GM23338 (cell line): ENCODE measurements at regions not wholly inside any gene's neighbourhood (a gene's known extent, or its start where the extent isn't known, plus 50 kb on each side); places are given as distances from the start of the nearest gene placed in this dataset.

Experiments used
- ATAC-seq: fragments of 200-7000 bp; cut with Tn5 transposase; 3 replicates; pipeline ENCODE4 v1.9.1; 2020
- DNase-seq: peaks from one replicate; pipeline ENCODE4 v3.0.0-alpha.2; 2015; ENCODE audit warnings: low spot score
- H2AFZ ChIP-seq: fragments of 200-600 bp; sonication (generic); 2 replicates; pipeline ENCODE4 v1.8.0; 2016; ENCODE audit warnings: antibody characterized with exemption, mild to moderate bottlenecking, moderate library complexity
- H3F3A ChIP-seq: fragments of 200-600 bp; sonication (generic); replicated peaks from 2 replicates; pipeline ENCODE4 v1.8.0; 2017; ENCODE audit warnings: antibody characterized with exemption, mixed run types, low read depth
- H3K27ac ChIP-seq: fragments of 200-600 bp; sonication (generic); 2 replicates; pipeline ENCODE4 v1.6.1; 2016; ENCODE audit warnings: low read depth
- H3K27me3 ChIP-seq: fragments of 200-600 bp; sonication (generic); 2 replicates; pipeline ENCODE4 v1.8.0; 2016; ENCODE audit warnings: mild to moderate bottlenecking, mixed run types, moderate library complexity; ENCODE audit not compliant: insufficient read depth
- H3K36me3 ChIP-seq: fragments of 200-600 bp; sonication (generic); 2 replicates; pipeline ENCODE4 v1.8.0; 2016; ENCODE audit warnings: mild to moderate bottlenecking; ENCODE audit not compliant: insufficient read depth
- H3K4me1 ChIP-seq: fragments of 200-600 bp; sonication (generic); 2 replicates; pipeline ENCODE4 v1.8.0; 2016; ENCODE audit warnings: mild to moderate bottlenecking, moderate library complexity; ENCODE audit not compliant: insufficient read depth
- H3K4me2 ChIP-seq: fragments of 200-600 bp; sonication (generic); 2 replicates; pipeline ENCODE4 v1.7.1; 2017; ENCODE audit warnings: mixed run types
- H3K4me3 ChIP-seq: fragments of 200-600 bp; sonication (generic); 2 replicates; pipeline ENCODE4 v1.6.1; 2016; ENCODE audit warnings: mixed run types
- H3K79me2 ChIP-seq: fragments of 200-600 bp; sonication (generic); replicated peaks from 2 replicates; pipeline ENCODE4 v1.8.0; 2017; ENCODE audit warnings: mild to moderate bottlenecking; ENCODE audit not compliant: insufficient read depth
- H3K9me2 ChIP-seq: fragments of 200-600 bp; sonication (generic); 2 replicates; pipeline ENCODE4 v1.8.0; 2017; ENCODE audit not compliant: insufficient read depth
- H4K20me1 ChIP-seq: fragments of 200-600 bp; sonication (generic); replicated peaks from 2 replicates; pipeline ENCODE4 v1.8.0; 2017; ENCODE audit warnings: mild to moderate bottlenecking; ENCODE audit not compliant: insufficient read depth
- H3K27ac Mint-ChIP-seq: 2 replicates; pipeline ENCODE4 v1.8.0; 2020; ENCODE audit warnings: inconsistent platforms, mild to moderate bottlenecking, moderate library complexity, mixed read lengths
- H3K27me3 Mint-ChIP-seq: 3 replicates; pipeline ENCODE4 v1.8.0; 2022; ENCODE audit warnings: low read depth, mild to moderate bottlenecking, moderate library complexity, mixed read lengths, inconsistent platforms; ENCODE audit not compliant: insufficient read depth, poor library complexity
- H3K36me3 Mint-ChIP-seq: 3 replicates; pipeline ENCODE4 v1.8.0; 2021; ENCODE audit warnings: low read depth, mild to moderate bottlenecking, inconsistent platforms, moderate library complexity, mixed read lengths
- H3K4me1 Mint-ChIP-seq: 3 replicates; pipeline ENCODE4 v1.8.0; 2020; ENCODE audit warnings: mild to moderate bottlenecking, inconsistent platforms, mixed read lengths
- H3K4me3 Mint-ChIP-seq: 3 replicates; pipeline ENCODE4 v1.8.0; 2021; ENCODE audit warnings: moderate library complexity, mild to moderate bottlenecking, inconsistent platforms, mixed read lengths
- H3K9me3 Mint-ChIP-seq: 3 replicates; pipeline ENCODE4 v1.8.0; 2020; ENCODE audit warnings: moderate library complexity, mild to moderate bottlenecking, inconsistent platforms, mixed read lengths
- CREB1 ChIP-seq: fragments of 250-450 bp; sonication (Bioruptor Pico); IDR thresholded peaks from 2 replicates; pipeline ENCODE4 v1.5.0; 2020; ENCODE audit warnings: low read depth, mild to moderate bottlenecking, moderate library complexity
- EZH2 ChIP-seq: fragments of 200-600 bp; sonication (generic); IDR thresholded peaks from one replicate; pipeline ENCODE4 v1.8.0; 2017; ENCODE audit warnings: antibody characterized with exemption, mild to moderate bottlenecking, low read depth; ENCODE audit not compliant: unreplicated experiment
- EZH2phosphoT487 ChIP-seq: fragments of 200-600 bp; sonication (generic); IDR thresholded peaks from one replicate; pipeline ENCODE4 v1.8.1; 2018; ENCODE audit warnings: antibody characterized with exemption; ENCODE audit not compliant: unreplicated experiment
- JUNB ChIP-seq: IDR thresholded peaks from one replicate; pipeline ENCODE4 v1.6.1; 2016; ENCODE audit warnings: antibody characterized with exemption; ENCODE audit not compliant: unreplicated experiment
- NANOG ChIP-seq: IDR thresholded peaks from 2 replicates; pipeline ENCODE4 v1.6.1; 2016; ENCODE audit warnings: antibody characterized with exemption, borderline replicate concordance
- POLR2AphosphoS5 ChIP-seq: IDR thresholded peaks from 2 replicates; pipeline ENCODE4 v1.6.1; 2016; ENCODE audit warnings: antibody characterized with exemption, low read depth
- ZNF114 ChIP-seq: fragments of 250-450 bp; sonication (Bioruptor Pico); IDR thresholded peaks from 2 replicates; pipeline ENCODE4 v1.5.0; 2020; ENCODE audit warnings: mild to moderate bottlenecking, moderate library complexity
- ZNF331 ChIP-seq: fragments of 250-450 bp; sonication (Bioruptor Pico); IDR thresholded peaks from 2 replicates; pipeline ENCODE4 v1.5.0; 2020; ENCODE audit warnings: low read depth, mild to moderate bottlenecking, moderate library complexity
- TF ChIP-seq, protein P1 (sequence below): IDR thresholded peaks from 2 replicates; pipeline ENCODE4 v1.6.1; 2016; ENCODE audit warnings: antibody characterized with exemption
- TF ChIP-seq, protein P2 (sequence below): fragments of 250-450 bp; sonication (Bioruptor Pico); IDR thresholded peaks from 2 replicates; pipeline ENCODE4 v1.5.0; 2020; ENCODE audit warnings: mild to moderate bottlenecking, moderate library complexity
- TF ChIP-seq, protein P3 (sequence below): IDR thresholded peaks from one replicate; pipeline ENCODE4 v1.6.1; 2018; ENCODE audit warnings: antibody characterized with exemption; ENCODE audit not compliant: unreplicated experiment

DNA sequence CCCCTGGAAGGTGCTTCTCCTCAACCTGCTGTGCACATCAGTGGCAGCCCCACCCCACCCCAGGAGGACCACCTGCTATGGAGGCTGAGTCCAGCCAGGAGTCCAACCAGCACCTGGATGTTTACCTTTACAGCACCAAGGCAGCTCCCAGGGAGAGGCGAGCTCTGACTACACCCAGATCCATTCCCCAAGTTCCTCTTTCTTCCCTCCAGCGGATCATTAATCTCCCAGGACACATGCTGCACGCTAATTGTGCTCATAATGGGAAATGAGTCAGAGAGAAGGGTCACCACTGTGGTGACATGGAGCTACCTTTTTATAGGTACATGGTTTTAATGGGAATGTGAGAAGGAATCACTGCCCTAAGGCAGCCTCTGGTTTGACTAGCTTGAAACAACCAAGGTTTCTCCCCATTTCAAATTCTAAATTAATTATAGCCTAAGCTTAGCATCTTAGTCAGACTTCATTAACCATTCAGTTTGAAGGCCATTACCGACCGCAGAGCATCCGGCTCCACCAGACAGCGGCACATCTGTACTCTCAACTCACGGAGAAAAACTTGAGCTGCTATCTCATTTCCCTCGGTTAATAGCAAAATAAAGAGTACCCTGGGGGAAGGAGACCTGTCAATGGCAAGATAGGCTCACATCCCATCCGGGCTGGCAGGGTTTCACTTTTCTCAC is 173.1 kb upstream of the GALNT2 start:
- Mint-ChIP-seq H3K4me3 (no peak overlapping the region), H3K27ac (no peak overlapping the region), H3K27me3 (peaks cover 3% of the 10 kb centered on the region), H3K36me3 (no peaks in the 10 kb centered on the region), H3K4me1 (peaks cover 3% of the 10 kb centered on the region; the same call in 1 of the 3 replicates), H3K9me3 (no peaks in the 10 kb centered on the region)
- no peak overlapping the region for H2AFZ ChIP-seq
- no peaks in the 10 kb centered on the region for H3F3A ChIP-seq
- no peaks in the 10 kb centered on the region for H3K79me2 ChIP-seq
- no peak for TF ChIP-seq EZH2
- no peak for TF ChIP-seq POLR2AphosphoS5
- no peak for TF ChIP-seq EZH2phosphoT487
- no peak for TF ChIP-seq ZNF331
- no peak for TF ChIP-seq CREB1
- TF ChIP-seq, protein P1, sequence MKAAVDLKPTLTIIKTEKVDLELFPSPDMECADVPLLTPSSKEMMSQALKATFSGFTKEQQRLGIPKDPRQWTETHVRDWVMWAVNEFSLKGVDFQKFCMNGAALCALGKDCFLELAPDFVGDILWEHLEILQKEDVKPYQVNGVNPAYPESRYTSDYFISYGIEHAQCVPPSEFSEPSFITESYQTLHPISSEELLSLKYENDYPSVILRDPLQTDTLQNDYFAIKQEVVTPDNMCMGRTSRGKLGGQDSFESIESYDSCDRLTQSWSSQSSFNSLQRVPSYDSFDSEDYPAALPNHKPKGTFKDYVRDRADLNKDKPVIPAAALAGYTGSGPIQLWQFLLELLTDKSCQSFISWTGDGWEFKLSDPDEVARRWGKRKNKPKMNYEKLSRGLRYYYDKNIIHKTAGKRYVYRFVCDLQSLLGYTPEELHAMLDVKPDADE, result no peak
- no peak for TF ChIP-seq NANOG
- no peak for DNase-seq
- H3K9me2 ChIP-seq, result no peaks in the 10 kb centered on the region
- no peak overlapping the region for H3K4me3 ChIP-seq
- H3K4me2 ChIP-seq, result no peak overlapping the region
- peaks cover 5% of the 10 kb centered on the region; the same call in 1 of the 2 replicates for H3K27me3 ChIP-seq
- H3K36me3 ChIP-seq, result no peaks in the 10 kb centered on the region
- no peaks in the 10 kb centered on the region for H3K4me1 ChIP-seq
- H4K20me1 ChIP-seq, result no peaks in the 10 kb centered on the region
- ATAC-seq, result no peak
- H3K27ac ChIP-seq, result no peak overlapping the region

DNA sequence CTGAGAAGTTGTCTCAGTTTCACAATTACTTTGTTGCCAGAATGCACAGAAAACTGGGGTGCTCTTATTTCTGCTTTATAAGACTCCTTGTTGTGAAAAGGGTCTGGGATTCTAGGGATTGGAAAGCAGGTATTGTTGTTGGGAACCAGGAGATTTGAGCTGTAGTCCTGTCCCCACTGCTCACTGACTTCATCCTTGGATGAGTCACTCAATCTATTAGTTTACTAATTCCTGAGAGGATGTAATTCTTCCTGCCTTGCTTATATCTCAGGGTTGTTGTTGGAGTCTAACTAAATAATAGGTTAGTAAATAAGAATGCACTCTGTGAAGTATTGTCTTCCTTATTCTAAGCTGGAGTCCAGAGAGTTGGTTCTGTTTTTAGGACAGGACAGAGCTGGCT is 172.5 kb upstream of the GALNT2 start:
- no peaks in the 10 kb centered on the region for H3K9me3 Mint-ChIP-seq
- no peak overlapping the region for H3K27ac ChIP-seq
- TF ChIP-seq ZNF114 (CRISPR knock-in tag) (no peak), EZH2 (no peak), JUNB (no peak), CREB1 (no peak)
- TF ChIP-seq, protein P2, sequence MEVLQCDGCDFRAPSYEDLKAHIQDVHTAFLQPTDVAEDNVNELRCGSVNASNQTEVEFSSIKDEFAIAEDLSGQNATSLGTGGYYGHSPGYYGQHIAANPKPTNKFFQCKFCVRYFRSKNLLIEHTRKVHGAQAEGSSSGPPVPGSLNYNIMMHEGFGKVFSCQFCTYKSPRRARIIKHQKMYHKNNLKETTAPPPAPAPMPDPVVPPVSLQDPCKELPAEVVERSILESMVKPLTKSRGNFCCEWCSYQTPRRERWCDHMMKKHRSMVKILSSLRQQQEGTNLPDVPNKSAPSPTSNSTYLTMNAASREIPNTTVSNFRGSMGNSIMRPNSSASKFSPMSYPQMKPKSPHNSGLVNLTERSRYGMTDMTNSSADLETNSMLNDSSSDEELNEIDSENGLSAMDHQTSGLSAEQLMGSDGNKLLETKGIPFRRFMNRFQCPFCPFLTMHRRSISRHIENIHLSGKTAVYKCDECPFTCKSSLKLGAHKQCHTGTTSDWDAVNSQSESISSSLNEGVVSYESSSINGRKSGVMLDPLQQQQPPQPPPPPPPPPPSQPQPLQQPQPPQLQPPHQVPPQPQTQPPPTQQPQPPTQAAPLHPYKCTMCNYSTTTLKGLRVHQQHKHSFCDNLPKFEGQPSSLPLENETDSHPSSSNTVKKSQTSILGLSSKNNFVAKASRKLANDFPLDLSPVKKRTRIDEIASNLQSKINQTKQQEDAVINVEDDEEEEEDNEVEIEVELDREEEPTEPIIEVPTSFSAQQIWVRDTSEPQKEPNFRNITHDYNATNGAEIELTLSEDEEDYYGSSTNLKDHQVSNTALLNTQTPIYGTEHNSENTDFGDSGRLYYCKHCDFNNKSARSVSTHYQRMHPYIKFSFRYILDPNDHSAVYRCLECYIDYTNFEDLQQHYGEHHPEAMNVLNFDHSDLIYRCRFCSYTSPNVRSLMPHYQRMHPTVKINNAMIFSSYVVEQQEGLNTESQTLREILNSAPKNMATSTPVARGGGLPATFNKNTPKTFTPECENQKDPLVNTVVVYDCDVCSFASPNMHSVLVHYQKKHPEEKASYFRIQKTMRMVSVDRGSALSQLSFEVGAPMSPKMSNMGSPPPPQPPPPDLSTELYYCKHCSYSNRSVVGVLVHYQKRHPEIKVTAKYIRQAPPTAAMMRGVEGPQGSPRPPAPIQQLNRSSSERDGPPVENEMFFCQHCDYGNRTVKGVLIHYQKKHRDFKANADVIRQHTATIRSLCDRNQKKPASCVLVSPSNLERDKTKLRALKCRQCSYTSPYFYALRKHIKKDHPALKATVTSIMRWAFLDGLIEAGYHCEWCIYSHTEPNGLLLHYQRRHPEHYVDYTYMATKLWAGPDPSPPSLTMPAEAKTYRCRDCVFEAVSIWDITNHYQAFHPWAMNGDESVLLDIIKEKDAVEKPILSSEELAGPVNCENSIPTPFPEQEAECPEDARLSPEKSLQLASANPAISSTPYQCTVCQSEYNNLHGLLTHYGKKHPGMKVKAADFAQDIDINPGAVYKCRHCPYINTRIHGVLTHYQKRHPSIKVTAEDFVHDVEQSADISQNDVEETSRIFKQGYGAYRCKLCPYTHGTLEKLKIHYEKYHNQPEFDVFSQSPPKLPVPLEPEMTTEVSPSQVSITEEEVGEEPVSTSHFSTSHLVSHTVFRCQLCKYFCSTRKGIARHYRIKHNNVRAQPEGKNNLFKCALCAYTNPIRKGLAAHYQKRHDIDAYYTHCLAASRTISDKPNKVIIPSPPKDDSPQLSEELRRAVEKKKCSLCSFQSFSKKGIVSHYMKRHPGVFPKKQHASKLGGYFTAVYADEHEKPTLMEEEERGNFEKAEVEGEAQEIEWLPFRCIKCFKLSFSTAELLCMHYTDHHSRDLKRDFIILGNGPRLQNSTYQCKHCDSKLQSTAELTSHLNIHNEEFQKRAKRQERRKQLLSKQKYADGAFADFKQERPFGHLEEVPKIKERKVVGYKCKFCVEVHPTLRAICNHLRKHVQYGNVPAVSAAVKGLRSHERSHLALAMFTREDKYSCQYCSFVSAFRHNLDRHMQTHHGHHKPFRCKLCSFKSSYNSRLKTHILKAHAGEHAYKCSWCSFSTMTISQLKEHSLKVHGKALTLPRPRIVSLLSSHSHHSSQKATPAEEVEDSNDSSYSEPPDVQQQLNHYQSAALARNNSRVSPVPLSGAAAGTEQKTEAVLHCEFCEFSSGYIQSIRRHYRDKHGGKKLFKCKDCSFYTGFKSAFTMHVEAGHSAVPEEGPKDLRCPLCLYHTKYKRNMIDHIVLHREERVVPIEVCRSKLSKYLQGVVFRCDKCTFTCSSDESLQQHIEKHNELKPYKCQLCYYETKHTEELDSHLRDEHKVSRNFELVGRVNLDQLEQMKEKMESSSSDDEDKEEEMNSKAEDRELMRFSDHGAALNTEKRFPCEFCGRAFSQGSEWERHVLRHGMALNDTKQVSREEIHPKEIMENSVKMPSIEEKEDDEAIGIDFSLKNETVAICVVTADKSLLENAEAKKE (CRISPR knock-in tag), result no peak
- TF ChIP-seq, protein P3, sequence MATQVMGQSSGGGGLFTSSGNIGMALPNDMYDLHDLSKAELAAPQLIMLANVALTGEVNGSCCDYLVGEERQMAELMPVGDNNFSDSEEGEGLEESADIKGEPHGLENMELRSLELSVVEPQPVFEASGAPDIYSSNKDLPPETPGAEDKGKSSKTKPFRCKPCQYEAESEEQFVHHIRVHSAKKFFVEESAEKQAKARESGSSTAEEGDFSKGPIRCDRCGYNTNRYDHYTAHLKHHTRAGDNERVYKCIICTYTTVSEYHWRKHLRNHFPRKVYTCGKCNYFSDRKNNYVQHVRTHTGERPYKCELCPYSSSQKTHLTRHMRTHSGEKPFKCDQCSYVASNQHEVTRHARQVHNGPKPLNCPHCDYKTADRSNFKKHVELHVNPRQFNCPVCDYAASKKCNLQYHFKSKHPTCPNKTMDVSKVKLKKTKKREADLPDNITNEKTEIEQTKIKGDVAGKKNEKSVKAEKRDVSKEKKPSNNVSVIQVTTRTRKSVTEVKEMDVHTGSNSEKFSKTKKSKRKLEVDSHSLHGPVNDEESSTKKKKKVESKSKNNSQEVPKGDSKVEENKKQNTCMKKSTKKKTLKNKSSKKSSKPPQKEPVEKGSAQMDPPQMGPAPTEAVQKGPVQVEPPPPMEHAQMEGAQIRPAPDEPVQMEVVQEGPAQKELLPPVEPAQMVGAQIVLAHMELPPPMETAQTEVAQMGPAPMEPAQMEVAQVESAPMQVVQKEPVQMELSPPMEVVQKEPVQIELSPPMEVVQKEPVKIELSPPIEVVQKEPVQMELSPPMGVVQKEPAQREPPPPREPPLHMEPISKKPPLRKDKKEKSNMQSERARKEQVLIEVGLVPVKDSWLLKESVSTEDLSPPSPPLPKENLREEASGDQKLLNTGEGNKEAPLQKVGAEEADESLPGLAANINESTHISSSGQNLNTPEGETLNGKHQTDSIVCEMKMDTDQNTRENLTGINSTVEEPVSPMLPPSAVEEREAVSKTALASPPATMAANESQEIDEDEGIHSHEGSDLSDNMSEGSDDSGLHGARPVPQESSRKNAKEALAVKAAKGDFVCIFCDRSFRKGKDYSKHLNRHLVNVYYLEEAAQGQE, result no peak

More for the DNA sequence above, 172.5 kb upstream of the GALNT2 start:
- H3K9me2 ChIP-seq, result no peaks in the 10 kb centered on the region
- no peak overlapping the region for H2AFZ ChIP-seq
- ATAC-seq, result no peak
- H3K27me3 ChIP-seq, result peaks cover 5% of the 10 kb centered on the region; the same call in 1 of the 2 replicates
- H3K79me2 ChIP-seq, result no peaks in the 10 kb centered on the region
- H3K4me1 ChIP-seq, result no peaks in the 10 kb centered on the region
- no peaks in the 10 kb centered on the region for H3K36me3 ChIP-seq
- no peak for DNase-seq
- Mint-ChIP-seq H3K27me3 (peaks cover 3% of the 10 kb centered on the region), H3K4me1 (peaks cover 3% of the 10 kb centered on the region; the same call in 1 of the 3 replicates), H3K4me3 (no peak overlapping the region), H3K36me3 (no peaks in the 10 kb centered on the region), H3K27ac (no peak overlapping the region)
- no peaks in the 10 kb centered on the region for H4K20me1 ChIP-seq
- H3K4me3 ChIP-seq, result no peak overlapping the region
- no peaks in the 10 kb centered on the region for H3F3A ChIP-seq
- no peak overlapping the region for H3K4me2 ChIP-seq
